ENCODE measurements at regions not wholly inside any gene's neighbourhood (a gene's known extent, or its start where the extent isn't known, plus 50 kb on each side); places are given as distances from the start of the nearest gene placed in this dataset.

DNA sequence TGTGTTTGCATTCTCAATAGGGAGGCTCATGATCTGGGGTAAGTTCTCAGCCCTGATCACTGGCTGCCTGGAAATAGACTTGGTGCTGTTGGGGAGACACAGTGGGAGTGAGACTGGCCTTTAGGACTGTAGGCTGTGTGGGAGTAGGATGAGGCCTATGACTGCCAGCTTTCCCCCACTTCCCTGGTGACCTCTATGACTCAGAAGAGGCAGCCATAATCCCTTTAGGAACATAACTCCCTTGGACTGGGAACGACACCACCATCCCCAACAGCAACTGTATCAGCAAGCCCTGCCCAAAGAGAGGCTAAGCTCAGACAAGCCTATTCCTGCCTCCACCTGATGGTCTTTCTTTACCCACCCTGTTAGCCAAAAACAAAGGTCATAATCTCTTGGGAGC lies 91.3 kb downstream of the SUCNR1 start:
- Histone ChIP-seq H3K27me3 (ENCODE audit: insufficient read depth in 3 of 3, low read length in 2 of 3) (no peaks in the 10 kb centered on the region), H3K4me1 (no peaks in the 10 kb centered on the region), H3K36me3 (ENCODE audit: insufficient read depth in 1 of 2, low read depth in 1 of 2) (no peaks in the 10 kb centered on the region), H3K9me3 (no peaks in the 10 kb centered on the region), H3K27ac (no peak overlapping the region), H3K4me3 (no peak overlapping the region)
- DNase-seq, result no peak
- intact Hi-C loops (cut with DNase I), result no loop called here
- 68 to 92% (median 75%) methylated on average over 1 of the region's 1 CpG for WGBS, 3 donors
- no peak for ATAC-seq
- no peak for TF ChIP-seq CTCF (IDR thresholded peaks at IDR 0.05)

- no peak for DNase-seq
- Histone ChIP-seq H3K27me3 (ENCODE audit: insufficient read depth in 3 of 3, low read length in 2 of 3) (no peaks in the 10 kb centered on the region), H3K27ac (no peak overlapping the region), H3K4me3 (no peak overlapping the region), H3K36me3 (ENCODE audit: insufficient read depth in 1 of 2, low read depth in 1 of 2) (no peaks in the 10 kb centered on the region), H3K4me1 (no peaks in the 10 kb centered on the region), H3K9me3 (no peaks in the 10 kb centered on the region)
- no peak for TF ChIP-seq CTCF (IDR thresholded peaks at IDR 0.05)
- 83 to 90% (median 85%) methylated on average over 2 of the region's 2 CpGs for WGBS, 3 donors
- no peak for ATAC-seq
- intact Hi-C loops (cut with DNase I), result no loop called here
Observed at GRCh38 chr3:151969026-151969642, 95.7 kb downstream of the SUCNR1 start.

DNA sequence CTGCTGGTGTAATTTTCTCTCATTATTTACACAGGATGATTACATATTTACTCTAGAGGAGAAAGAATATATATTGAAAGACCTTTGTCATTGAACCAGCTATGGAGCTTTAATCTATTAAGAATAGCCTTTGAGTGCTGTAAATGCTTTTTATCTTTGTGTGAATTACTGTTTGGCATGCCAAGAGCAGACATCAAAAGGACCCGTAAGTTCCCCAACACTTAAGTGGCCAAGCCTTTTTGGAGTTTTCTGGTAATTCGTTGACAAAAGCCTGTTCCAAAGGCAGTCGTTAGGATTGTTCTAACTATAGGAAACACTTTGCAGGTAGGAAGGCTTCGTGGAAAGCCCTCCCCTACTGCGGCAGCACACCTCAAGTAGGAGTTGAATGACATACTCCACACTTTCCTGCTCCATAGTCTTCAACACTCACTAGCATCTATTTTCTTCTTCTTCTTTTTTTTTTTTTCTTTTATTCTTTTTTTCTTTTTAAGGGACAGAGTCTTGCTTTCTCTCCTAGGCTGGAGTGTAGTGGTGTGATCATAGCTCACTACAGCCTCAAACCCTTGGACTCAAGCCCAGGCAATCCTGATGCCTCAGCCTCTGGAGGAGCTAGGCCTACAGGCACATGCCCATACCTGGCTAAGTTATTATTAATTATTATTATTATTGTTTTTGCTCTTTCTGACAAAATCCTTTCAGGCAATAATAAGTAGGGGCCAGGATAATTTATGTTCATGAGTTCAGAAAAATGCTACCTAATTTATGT lies 98.6 kb downstream of the SUCNR1 start:
- H3K4me3 ChIP-seq, result no peak overlapping the region

DNA sequence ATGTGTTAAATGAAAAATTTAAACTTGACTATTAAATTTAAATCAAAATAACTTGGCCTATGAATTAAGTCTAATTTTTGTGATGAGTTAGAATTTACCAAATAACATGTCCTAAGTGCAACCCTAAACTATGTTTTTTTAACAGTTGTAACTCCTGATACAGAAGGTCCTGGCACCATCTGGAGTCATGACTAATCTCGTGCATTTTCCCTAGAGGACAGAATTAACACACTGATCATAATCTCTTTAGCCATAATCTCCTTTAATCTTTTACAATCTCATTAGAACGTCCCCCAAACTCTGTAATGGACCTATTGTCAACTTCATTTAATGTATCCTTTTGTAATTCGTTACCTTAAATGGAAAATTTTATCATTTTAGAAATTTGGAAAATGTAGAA lies 100.6 kb downstream of the SUCNR1 start:
- intact Hi-C loops (cut with DNase I), result no loop called here
- WGBS, 3 donors, result 35 to 43% (median 37%) methylated on average over 3 of the region's 3 CpGs
- TF ChIP-seq CTCF (IDR thresholded peaks at IDR 0.05), result no peak
- Histone ChIP-seq H3K27me3 (ENCODE audit: insufficient read depth in 3 of 3, low read length in 2 of 3) (no peaks in the 10 kb centered on the region), H3K36me3 (ENCODE audit: insufficient read depth in 1 of 2, low read depth in 1 of 2) (no peaks in the 10 kb centered on the region), H3K4me1 (no peaks in the 10 kb centered on the region), H3K4me3 (no peak overlapping the region), H3K27ac (no peak overlapping the region), H3K9me3 (no peaks in the 10 kb centered on the region)
- ATAC-seq (no peak), DNase-seq (no peak)

More for the DNA sequence above, 98.6 kb downstream of the SUCNR1 start:
- WGBS, 3 donors, result 60 to 62% (median 62%) methylated on average over 5 of the region's 5 CpGs
- Histone ChIP-seq H3K4me1 (no peaks in the 10 kb centered on the region), H3K36me3 (ENCODE audit: insufficient read depth in 1 of 2, low read depth in 1 of 2) (no peaks in the 10 kb centered on the region), H3K27me3 (ENCODE audit: insufficient read depth in 3 of 3, low read length in 2 of 3) (no peaks in the 10 kb centered on the region), H3K27ac (no peak overlapping the region), H3K9me3 (no peaks in the 10 kb centered on the region)
- intact Hi-C loops (cut with DNase I), result no loop called here
- TF ChIP-seq CTCF (IDR thresholded peaks at IDR 0.05), result no peak
- DNase-seq (no peak), ATAC-seq (no peak)
